ENCODE measurements at regions not wholly inside any gene's neighbourhood (a gene's known extent, or its start where the extent isn't known, plus 50 kb on each side); places are given as distances from the start of the nearest gene placed in this dataset.

- Mint-ChIP-seq H3K36me3 (no peaks in the 10 kb centered on the region), H3K27ac (no peak overlapping the region), H3K9me3 (peaks cover 0 to 1% of the 10 kb centered on the region in 2 donors), H3K27me3 (no peaks in the 10 kb centered on the region), H3K4me1 (no peaks in the 10 kb centered on the region), H3K4me3 (no peak overlapping the region)
- no peak for DNase-seq
- ATAC-seq (replicated peaks), result no peak
These were observed 102.4 kb downstream of the EFNB2 start for GRCh38 chr13:106433066-106433465.

GRCh38 chr13:106432636-106433035 lies 102.8 kb downstream of the EFNB2 start:
- H3K36me3 Mint-ChIP-seq, result no peaks in the 10 kb centered on the region
- no peak for ATAC-seq (replicated peaks)
- H3K9me3 Mint-ChIP-seq, result peaks cover 0 to 1% of the 10 kb centered on the region in 2 donors
- no peak overlapping the region for H3K4me3 Mint-ChIP-seq
- no peaks in the 10 kb centered on the region for H3K4me1 Mint-ChIP-seq
- H3K27ac Mint-ChIP-seq, result no peak overlapping the region
- no peak for DNase-seq
- no peaks in the 10 kb centered on the region for H3K27me3 Mint-ChIP-seq

GRCh38 chr13:106426909-106427308 lies 108.6 kb downstream of the EFNB2 start:
- H3K4me3 Mint-ChIP-seq, result no peak overlapping the region
- H3K27me3 Mint-ChIP-seq, result peaks cover 11% of the 10 kb centered on the region in 2 donors
- no peaks in the 10 kb centered on the region for H3K36me3 Mint-ChIP-seq
- DNase-seq, result no peak
- peaks cover 1 to 5% of the 10 kb centered on the region in 2 donors for H3K4me1 Mint-ChIP-seq
- no peak overlapping the region for H3K27ac Mint-ChIP-seq
- H3K9me3 Mint-ChIP-seq, result peaks cover 2 to 11% of the 10 kb centered on the region in 2 donors
- ATAC-seq (replicated peaks), result no peak

- peaks cover 11% of the 10 kb centered on the region in 2 donors for H3K27me3 Mint-ChIP-seq
- no peak overlapping the region for H3K4me3 Mint-ChIP-seq
- no peak overlapping the region for H3K27ac Mint-ChIP-seq
- DNase-seq, result no peak
- H3K4me1 Mint-ChIP-seq, result peaks cover 1 to 5% of the 10 kb centered on the region in 2 donors
- peaks cover 2 to 11% of the 10 kb centered on the region in 2 donors for H3K9me3 Mint-ChIP-seq
- no peaks in the 10 kb centered on the region for H3K36me3 Mint-ChIP-seq
- no peak for ATAC-seq (replicated peaks)
These were observed 109.8 kb downstream of the EFNB2 start for GRCh38 chr13:106425661-106426060.

- H3K4me3 Mint-ChIP-seq, result no peak overlapping the region
- H3K36me3 Mint-ChIP-seq, result no peaks in the 10 kb centered on the region
- no peak overlapping the region for H3K27ac Mint-ChIP-seq
- peaks cover 1 to 5% of the 10 kb centered on the region in 2 donors for H3K4me1 Mint-ChIP-seq
- ATAC-seq (replicated peaks), result no peak
- H3K27me3 Mint-ChIP-seq, result peaks cover 11% of the 10 kb centered on the region in 2 donors
- DNase-seq, result no peak
- peaks cover 2 to 11% of the 10 kb centered on the region in 2 donors for H3K9me3 Mint-ChIP-seq
These were observed 110.7 kb downstream of the EFNB2 start for GRCh38 chr13:106424805-106425204.

GRCh38 chr13:106423530-106423929 lies 111.9 kb downstream of the EFNB2 start:
- peaks cover 2 to 11% of the 10 kb centered on the region in 2 donors for H3K9me3 Mint-ChIP-seq
- peak overlapping the region; percentile 71 for H3K27ac Mint-ChIP-seq
- no peak overlapping the region for H3K4me3 Mint-ChIP-seq
- DNase-seq, result peak; percentile 36
- no peaks in the 10 kb centered on the region for H3K36me3 Mint-ChIP-seq
- ATAC-seq (replicated peaks), result peak; percentile 88 to 93
- peaks cover 11% of the 10 kb centered on the region in 2 donors for H3K27me3 Mint-ChIP-seq
- peaks cover 1 to 5% of the 10 kb centered on the region in 2 donors for H3K4me1 Mint-ChIP-seq

GRCh38 chr13:106418556-106418955 lies 116.9 kb downstream of the EFNB2 start:
- peaks cover 11 to 21% of the 10 kb centered on the region in 2 donors for H3K27me3 Mint-ChIP-seq
- H3K36me3 Mint-ChIP-seq, result no peaks in the 10 kb centered on the region
- peaks cover 4 to 10% of the 10 kb centered on the region in 2 donors for H3K4me1 Mint-ChIP-seq
- H3K4me3 Mint-ChIP-seq, result no peak overlapping the region
- DNase-seq (no peak), ATAC-seq (replicated peaks) (no peak)
- no peak overlapping the region for H3K27ac Mint-ChIP-seq
- H3K9me3 Mint-ChIP-seq, result peaks cover 2 to 7% of the 10 kb centered on the region in 2 donors

- H3K36me3 Mint-ChIP-seq, result no peaks in the 10 kb centered on the region
- H3K27me3 Mint-ChIP-seq, result peaks cover 9 to 13% of the 10 kb centered on the region in 2 donors
- no peak overlapping the region for H3K27ac Mint-ChIP-seq
- ATAC-seq (replicated peaks), result no peak
- peaks cover 4 to 9% of the 10 kb centered on the region in 2 donors for H3K4me1 Mint-ChIP-seq
- H3K4me3 Mint-ChIP-seq, result peak overlapping the region; percentile 17 to 28
- H3K9me3 Mint-ChIP-seq, result peaks cover 2 to 3% of the 10 kb centered on the region in 2 donors
- DNase-seq, result no peak
These were observed 117.9 kb downstream of the EFNB2 start for GRCh38 chr13:106417467-106418110.

GRCh38 chr13:106416645-106417044 lies 118.8 kb downstream of the EFNB2 start:
- Mint-ChIP-seq H3K27ac (no peak overlapping the region), H3K4me3 (no peak overlapping the region), H3K36me3 (no peaks in the 10 kb centered on the region), H3K27me3 (peaks cover 5 to 10% of the 10 kb centered on the region in 2 donors), H3K4me1 (peaks cover 4 to 9% of the 10 kb centered on the region in 2 donors), H3K9me3 (no peaks in the 10 kb centered on the region)
- DNase-seq (no peak), ATAC-seq (replicated peaks) (peak; percentile 33 to 43)

GRCh38 chr13:106415971-106416370 lies 119.5 kb downstream of the EFNB2 start:
- no peaks in the 10 kb centered on the region for H3K36me3 Mint-ChIP-seq
- DNase-seq, result no peak
- no peak overlapping the region for H3K27ac Mint-ChIP-seq
- no peak for ATAC-seq (replicated peaks)
- H3K27me3 Mint-ChIP-seq, result peaks cover 5 to 10% of the 10 kb centered on the region in 2 donors
- H3K4me1 Mint-ChIP-seq, result peaks cover 4 to 9% of the 10 kb centered on the region in 2 donors
- H3K9me3 Mint-ChIP-seq, result no peaks in the 10 kb centered on the region
- H3K4me3 Mint-ChIP-seq, result no peak overlapping the region

GRCh38 chr13:106415442-106415841 lies 120.0 kb downstream of the EFNB2 start:
- peaks cover 4 to 9% of the 10 kb centered on the region in 2 donors for H3K4me1 Mint-ChIP-seq
- ATAC-seq (replicated peaks), result no peak

GRCh38 chr13:106407338-106407737 lies 128.1 kb downstream of the EFNB2 start:
- Mint-ChIP-seq H3K36me3 (no peaks in the 10 kb centered on the region), H3K9me3 (peaks cover 0 to 3% of the 10 kb centered on the region in 2 donors), H3K27ac (no peak overlapping the region), H3K27me3 (peaks cover 4 to 11% of the 10 kb centered on the region in 2 donors), H3K4me1 (no peaks in the 10 kb centered on the region), H3K4me3 (no peak overlapping the region)
- DNase-seq, result no peak
- no peak for ATAC-seq (replicated peaks)

More at GRCh38 chr13:106415442-106415841, 120.0 kb downstream of the EFNB2 start:
- Mint-ChIP-seq H3K4me3 (no peak overlapping the region), H3K36me3 (no peaks in the 10 kb centered on the region), H3K9me3 (no peaks in the 10 kb centered on the region), H3K27me3 (peaks cover 5 to 10% of the 10 kb centered on the region in 2 donors), H3K27ac (no peak overlapping the region)
- no peak for DNase-seq

GRCh38 chr13:106405731-106406130 lies 129.7 kb downstream of the EFNB2 start:
- Mint-ChIP-seq H3K36me3 (no peaks in the 10 kb centered on the region), H3K9me3 (peaks cover 0 to 3% of the 10 kb centered on the region in 2 donors), H3K27me3 (peaks cover 9 to 11% of the 10 kb centered on the region in 2 donors), H3K4me1 (no peaks in the 10 kb centered on the region), H3K4me3 (no peak overlapping the region), H3K27ac (no peak overlapping the region)
- no peak for ATAC-seq (replicated peaks)
- DNase-seq, result no peak

- no peaks in the 10 kb centered on the region for H3K9me3 Mint-ChIP-seq
These were observed 132.2 kb downstream of the EFNB2 start for GRCh38 chr13:106403280-106403679.

GRCh38 chr13:106402866-106403265 lies 132.6 kb downstream of the EFNB2 start:
- Mint-ChIP-seq H3K4me3 (no peak overlapping the region), H3K36me3 (no peaks in the 10 kb centered on the region), H3K9me3 (no peaks in the 10 kb centered on the region), H3K4me1 (no peaks in the 10 kb centered on the region), H3K27ac (no peak overlapping the region), H3K27me3 (peaks cover 0 to 8% of the 10 kb centered on the region in 2 donors)
- DNase-seq, result no peak
- no peak for ATAC-seq (replicated peaks)

More at GRCh38 chr13:106403280-106403679, 132.2 kb downstream of the EFNB2 start:
- Mint-ChIP-seq H3K36me3 (no peaks in the 10 kb centered on the region), H3K4me3 (no peak overlapping the region), H3K4me1 (no peaks in the 10 kb centered on the region), H3K27ac (no peak overlapping the region), H3K27me3 (peaks cover 0 to 8% of the 10 kb centered on the region in 2 donors)
- DNase-seq (no peak), ATAC-seq (replicated peaks) (no peak)
